GM20000 (cell line): ENCODE measurements at regions not wholly inside any gene's neighbourhood (a gene's known extent, or its start where the extent isn't known, plus 50 kb on each side); places are given as distances from the start of the nearest gene placed in this dataset.
"Not testable (repeated sequence)": the region's sequence is repeated elsewhere in the genome, so short reads cannot be mapped to it uniquely, and the experiment has no call there.

ENCODE experiments used
- DNase-seq: peaks from one replicate; pipeline ENCODE4 v3.0.0; 2012; ENCODE audit warnings: low spot score
- TF ChIP-seq, protein P1 (sequence below): IDR thresholded peaks from 2 replicates; pipeline ENCODE4 v1.5.1; 2012; ENCODE audit warnings: mild to moderate bottlenecking, control low read depth; ENCODE audit errors: extremely low read depth, missing control alignments

DNA sequence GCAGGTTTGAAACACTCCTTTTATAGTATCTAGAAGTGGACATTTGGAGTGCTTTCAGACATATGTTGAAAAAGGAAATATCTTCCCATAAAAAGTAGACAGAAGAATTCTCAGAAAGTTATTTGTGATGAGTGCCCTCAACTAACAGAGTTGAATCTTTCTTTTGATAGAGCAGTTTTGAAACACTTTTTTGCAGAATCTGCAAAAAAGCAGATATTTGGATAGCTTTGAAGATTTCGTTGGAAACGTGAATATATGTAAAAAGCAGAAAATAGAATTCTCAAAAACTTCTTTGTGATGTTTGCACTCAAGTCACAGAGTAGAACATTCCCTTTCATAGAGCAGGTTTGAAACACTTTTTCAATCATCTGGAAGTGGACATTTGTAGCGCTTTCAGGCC lies 676.4 kb upstream of the ZNF337 start:
- DNase-seq: not testable (repeated sequence)

GRCh38 chr20:26354511-26354910 lies 657.9 kb upstream of the ZNF337 start:
- TF ChIP-seq, protein P1, sequence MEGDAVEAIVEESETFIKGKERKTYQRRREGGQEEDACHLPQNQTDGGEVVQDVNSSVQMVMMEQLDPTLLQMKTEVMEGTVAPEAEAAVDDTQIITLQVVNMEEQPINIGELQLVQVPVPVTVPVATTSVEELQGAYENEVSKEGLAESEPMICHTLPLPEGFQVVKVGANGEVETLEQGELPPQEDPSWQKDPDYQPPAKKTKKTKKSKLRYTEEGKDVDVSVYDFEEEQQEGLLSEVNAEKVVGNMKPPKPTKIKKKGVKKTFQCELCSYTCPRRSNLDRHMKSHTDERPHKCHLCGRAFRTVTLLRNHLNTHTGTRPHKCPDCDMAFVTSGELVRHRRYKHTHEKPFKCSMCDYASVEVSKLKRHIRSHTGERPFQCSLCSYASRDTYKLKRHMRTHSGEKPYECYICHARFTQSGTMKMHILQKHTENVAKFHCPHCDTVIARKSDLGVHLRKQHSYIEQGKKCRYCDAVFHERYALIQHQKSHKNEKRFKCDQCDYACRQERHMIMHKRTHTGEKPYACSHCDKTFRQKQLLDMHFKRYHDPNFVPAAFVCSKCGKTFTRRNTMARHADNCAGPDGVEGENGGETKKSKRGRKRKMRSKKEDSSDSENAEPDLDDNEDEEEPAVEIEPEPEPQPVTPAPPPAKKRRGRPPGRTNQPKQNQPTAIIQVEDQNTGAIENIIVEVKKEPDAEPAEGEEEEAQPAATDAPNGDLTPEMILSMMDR: no peak
- no peak for DNase-seq

DNA sequence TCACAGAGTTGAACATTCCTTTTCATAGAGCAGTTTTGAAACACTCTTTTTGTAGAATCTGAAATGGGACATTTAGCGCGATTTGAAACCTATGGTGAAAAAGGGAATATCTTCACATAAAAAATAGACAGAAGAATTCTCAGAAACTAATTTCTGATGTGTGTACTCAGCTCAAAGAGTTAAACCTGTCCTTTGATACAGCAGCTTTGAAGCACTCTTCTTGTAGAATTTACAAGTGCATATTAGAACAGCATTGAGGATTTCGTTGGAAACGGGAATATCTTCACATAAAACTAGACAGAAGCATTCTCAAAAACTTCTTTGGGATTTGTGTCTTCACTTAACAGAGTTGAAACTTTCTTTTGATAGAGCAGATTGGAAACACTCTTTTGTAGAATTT lies 650.7 kb upstream of the ZNF337 start:
- DNase-seq: no peak
- TF ChIP-seq, protein P1: no peak

GRCh38 chr20:26340460-26341065 lies 643.9 kb upstream of the ZNF337 start:
- DNase-seq: not testable (repeated sequence)

- TF ChIP-seq, protein P1: no peak
- DNase-seq: no peak
These were observed 627.5 kb upstream of the ZNF337 start for GRCh38 chr20:26324177-26324576.

DNA sequence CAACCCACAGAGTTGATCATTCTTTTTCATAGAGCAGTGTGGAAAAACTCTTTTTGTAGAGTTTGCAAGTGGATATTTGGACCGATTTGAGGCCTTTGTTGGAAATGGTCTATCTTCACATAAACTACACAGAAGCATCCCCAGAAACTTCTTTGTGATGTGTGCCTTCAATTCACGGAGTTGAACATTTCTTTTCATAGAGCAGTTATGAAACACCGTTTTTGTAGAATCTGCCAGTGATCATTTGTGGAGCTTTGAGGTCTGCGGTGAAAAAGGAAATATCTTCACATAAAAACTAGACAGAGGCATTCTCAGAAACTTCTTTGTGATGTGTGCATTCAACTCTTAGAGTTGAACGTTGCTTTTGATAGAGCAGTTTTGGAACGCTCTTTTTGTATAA lies 618.4 kb upstream of the ZNF337 start:
- TF ChIP-seq, protein P1: no peak
- DNase-seq: no peak

DNA sequence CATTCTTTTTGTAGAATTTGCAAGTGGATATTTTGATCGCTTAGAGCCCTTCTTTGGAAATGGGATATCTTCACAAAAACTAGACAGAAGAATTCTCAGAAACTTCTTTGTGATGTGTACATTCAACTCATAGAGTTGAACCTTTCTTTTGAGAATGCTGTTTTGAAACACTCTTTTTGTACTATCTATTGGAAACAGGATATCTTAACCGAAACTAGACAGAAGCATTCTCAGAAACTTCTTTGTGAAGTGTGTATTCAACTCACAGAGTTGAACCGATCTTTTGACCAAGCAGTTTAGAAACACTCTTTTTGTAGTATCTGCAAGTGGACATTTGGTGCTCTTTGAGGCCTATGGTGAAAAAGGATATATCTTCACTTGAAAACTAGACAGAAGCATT lies 613.1 kb upstream of the ZNF337 start:
- not testable (repeated sequence) for DNase-seq

- no peak for DNase-seq
- TF ChIP-seq, protein P1: no peak
These were observed 612.3 kb upstream of the ZNF337 start for GRCh38 chr20:26308961-26309360.

- TF ChIP-seq, protein P1: no peak
- no peak for DNase-seq
These were observed 598.4 kb upstream of the ZNF337 start for GRCh38 chr20:26295006-26295405.

DNA sequence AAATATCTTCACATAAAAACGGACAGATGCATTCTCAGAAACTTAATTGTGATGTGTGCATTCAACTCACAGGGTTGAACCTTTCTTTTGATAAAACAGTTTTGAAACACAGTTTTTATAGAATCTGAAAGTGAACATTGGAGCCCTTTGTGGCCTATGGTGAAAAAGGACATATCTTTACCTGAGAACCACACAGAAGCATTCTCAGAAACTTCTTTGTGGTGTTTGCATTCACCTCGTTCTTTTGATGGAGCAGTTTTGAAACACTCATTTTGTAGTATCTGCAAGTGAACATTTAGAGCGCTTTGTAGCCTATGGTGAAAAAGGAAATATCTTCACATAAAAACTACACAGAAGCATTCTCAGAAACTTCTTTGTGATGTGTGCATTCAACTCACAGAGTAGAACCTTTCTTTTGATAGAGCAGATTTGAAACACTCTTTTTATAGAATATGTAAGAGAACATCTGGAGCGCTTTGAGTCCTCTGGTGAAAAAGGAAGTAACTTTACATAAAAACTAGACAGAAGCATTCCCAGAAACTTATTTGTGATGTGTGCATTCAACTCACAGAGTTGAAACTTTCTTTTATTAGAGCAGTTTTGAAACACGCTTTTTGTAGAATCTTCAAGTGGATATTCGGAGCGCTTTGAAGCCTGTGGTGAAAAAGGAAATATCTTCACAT lies 591.9 kb upstream of the ZNF337 start:
- not testable (repeated sequence) for DNase-seq
